Naive thymus-derived CD4-positive, alpha-beta T cell (primary cell): ENCODE measurements at regions not wholly inside any gene's neighbourhood (a gene's known extent, or its start where the extent isn't known, plus 50 kb on each side); places are given as distances from the start of the nearest gene placed in this dataset.

Experiments used
- ATAC-seq: fragments of 150-1000 bp; cut with Tn5 transposase; 2 replicates; pipeline ENCODE4 v1.10.0; 2021; ENCODE audit warnings: mild to moderate bottlenecking, moderate library complexity
- CTCF ChIA-PET: fragments of 350-600 bp; sonication (Branson Sonifier 250); formaldehyde crosslinking; loops from one replicate; lab custom pipeline; 2021; ENCODE audit warnings: antibody characterized with exemption; lab: Charles Lee
- POLR2A ChIA-PET: fragments of 350-600 bp; sonication (Branson Sonifier 250); formaldehyde crosslinking; loops from one replicate; lab custom pipeline; 2021; ENCODE audit warnings: antibody characterized with exemption, inconsistent platforms; lab: Charles Lee
- DNase-seq, 9 donors: peaks; one replicate each; pipeline versions ENCODE4 v3.0.0 to v3.0.0-alpha.2; 2020 to 2022; ENCODE audit warnings: mixed read lengths in 1 of 9
- H3K27ac ChIP-seq: one replicate; pipeline ENCODE4 v1.7.0; 2013; ENCODE audit warnings: mild to moderate bottlenecking, low read depth, low read length, moderate library complexity
- H3K27me3 ChIP-seq, 2 donors: one replicate each; pipeline ENCODE4 v1.7.0; 2013; ENCODE audit warnings: low read length in 2 of 2, mild to moderate bottlenecking in 2 of 2, moderate library complexity in 2 of 2; ENCODE audit not compliant: control insufficient read depth in 2 of 2, insufficient read depth in 2 of 2
- H3K36me3 ChIP-seq, 3 experiments: 1 replicate in 2 of 3; 2 replicates in 1 of 3; pipeline ENCODE4 v1.7.0; 2013; ENCODE audit warnings: low read length in 3 of 3, mild to moderate bottlenecking in 3 of 3, moderate library complexity in 1 of 3; ENCODE audit not compliant: insufficient read depth in 3 of 3, control insufficient read depth in 2 of 3
- H3K4me1 ChIP-seq, 2 donors: one replicate each; pipeline ENCODE4 v1.7.0; 2013; ENCODE audit warnings: low read length in 2 of 2, mild to moderate bottlenecking in 2 of 2, moderate library complexity in 1 of 2; ENCODE audit not compliant: control insufficient read depth in 2 of 2, insufficient read depth in 2 of 2
- H3K4me3 ChIP-seq: 2 replicates; pipeline ENCODE4 v1.7.0; 2013; ENCODE audit warnings: mild to moderate bottlenecking, low read length
- H3K9me3 ChIP-seq, 3 experiments: 1 replicate in 2 of 3; 2 replicates in 1 of 3; pipeline ENCODE4 v1.7.0; 2013; ENCODE audit warnings: low read length in 3 of 3; ENCODE audit not compliant: control insufficient read depth in 2 of 3
- H3K27ac Mint-ChIP-seq, 9 donors: one replicate each; pipeline ENCODE4 v1.8.0; 2020 to 2022; ENCODE audit warnings: mixed read lengths in 9 of 9, mild to moderate bottlenecking in 8 of 9, moderate library complexity in 5 of 9, inconsistent platforms in 2 of 9
- H3K27me3 Mint-ChIP-seq, 5 donors: one replicate each; pipeline ENCODE4 v1.8.0; 2021 to 2022; ENCODE audit warnings: mixed read lengths in 5 of 5, mild to moderate bottlenecking in 1 of 5
- H3K36me3 Mint-ChIP-seq, 5 donors: one replicate each; pipeline ENCODE4 v1.8.0; 2020 to 2022; ENCODE audit warnings: mixed read lengths in 5 of 5, mild to moderate bottlenecking in 3 of 5, inconsistent platforms in 1 of 5
- H3K4me1 Mint-ChIP-seq, 7 donors: one replicate each; pipeline ENCODE4 v1.8.0; 2020 to 2022; ENCODE audit warnings: mixed read lengths in 7 of 7, mild to moderate bottlenecking in 3 of 7, inconsistent platforms in 1 of 7
- H3K4me3 Mint-ChIP-seq, 10 donors: one replicate each; pipeline ENCODE4 v1.8.0; 2020 to 2022; ENCODE audit warnings: mild to moderate bottlenecking in 10 of 10, mixed read lengths in 10 of 10, moderate library complexity in 6 of 10, inconsistent platforms in 2 of 10
- H3K9me3 Mint-ChIP-seq, 11 donors: one replicate each; pipeline ENCODE4 v1.8.0; 2020 to 2022; ENCODE audit warnings: mixed read lengths in 11 of 11, mild to moderate bottlenecking in 4 of 11, inconsistent platforms in 1 of 11, moderate library complexity in 1 of 11
- intact Hi-C, 2 donors: fragments of 100-400 bp; cut with micrococcal nuclease; formaldehyde crosslinking; loops; one replicate each; pipeline ENCODE4 v1.15.1; 2023

DNA sequence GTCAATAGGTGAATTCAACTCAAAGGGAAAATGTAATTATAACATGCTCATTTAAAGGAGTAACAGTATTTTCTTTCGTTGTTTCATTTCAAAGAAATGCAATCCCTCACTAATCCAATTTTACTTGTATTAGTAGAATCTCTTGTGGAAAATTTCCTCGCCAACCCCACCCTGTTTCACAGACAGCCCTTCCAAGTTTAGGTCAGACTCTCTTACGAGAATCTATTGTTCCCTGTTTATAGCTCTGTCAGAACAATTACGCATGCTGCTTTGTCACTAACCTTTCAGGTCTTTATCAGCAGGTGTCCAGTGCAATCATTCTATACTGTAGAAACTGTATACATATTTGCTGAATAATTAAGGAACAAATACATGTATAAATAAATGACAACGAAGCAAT is 657.8 kb upstream of the LINC00305 start:
- Histone ChIP-seq H3K4me1 (no peaks in the 10 kb centered on the region), H3K9me3 (no peaks in the 10 kb centered on the region), H3K27ac (no peak overlapping the region), H3K36me3 (no peaks in the 10 kb centered on the region), H3K27me3 (no peaks in the 10 kb centered on the region), H3K4me3 (no peak overlapping the region)
- no peaks in the 10 kb centered on the region for H3K4me1 Mint-ChIP-seq
- H3K36me3 Mint-ChIP-seq: no peaks in the 10 kb centered on the region
- H3K9me3 Mint-ChIP-seq: peaks cover 0 to 13% (median 6%) of the 10 kb centered on the region in 11 donors
- intact Hi-C loops: no loop called here
- no peaks in the 10 kb centered on the region for H3K27me3 Mint-ChIP-seq
- no peak for ATAC-seq
- no peak overlapping the region for H3K4me3 Mint-ChIP-seq
- ChIA-PET CTCF (no interaction called here), POLR2A (no interaction called here)
- H3K27ac Mint-ChIP-seq: no peak overlapping the region
- no peak for DNase-seq

DNA sequence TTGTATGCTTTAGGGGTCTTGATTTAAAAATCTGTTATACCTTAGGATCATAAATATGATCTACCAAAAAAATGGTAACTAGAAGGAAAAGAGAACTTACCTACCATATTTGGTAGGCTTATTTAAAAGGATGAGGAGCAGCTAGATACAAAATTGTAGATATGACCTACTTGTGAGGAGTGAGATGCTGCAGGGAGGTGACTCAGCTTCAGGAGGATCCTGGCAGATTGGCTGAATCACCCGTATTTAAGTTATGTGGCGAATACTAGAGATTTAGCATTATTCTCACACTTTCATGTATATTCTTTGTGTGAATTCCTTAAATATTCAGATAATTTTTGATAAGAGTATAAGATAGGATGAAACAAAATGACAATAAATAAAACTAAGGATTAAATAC is 657.3 kb upstream of the LINC00305 start:
- H3K4me3 Mint-ChIP-seq: no peak overlapping the region
- H3K36me3 Mint-ChIP-seq: no peaks in the 10 kb centered on the region
- H3K27ac Mint-ChIP-seq: no peak overlapping the region
- ChIA-PET CTCF (no interaction called here), POLR2A (no interaction called here)
- Histone ChIP-seq H3K27ac (no peak overlapping the region), H3K27me3 (no peaks in the 10 kb centered on the region), H3K36me3 (no peaks in the 10 kb centered on the region), H3K4me3 (no peak overlapping the region), H3K4me1 (no peaks in the 10 kb centered on the region), H3K9me3 (no peaks in the 10 kb centered on the region)
- peaks cover 0 to 12% (median 2%) of the 10 kb centered on the region in 11 donors for H3K9me3 Mint-ChIP-seq
- no peaks in the 10 kb centered on the region for H3K4me1 Mint-ChIP-seq
- DNase-seq (no peak), ATAC-seq (no peak)
- H3K27me3 Mint-ChIP-seq: no peaks in the 10 kb centered on the region
- intact Hi-C loops: no loop called here

DNA sequence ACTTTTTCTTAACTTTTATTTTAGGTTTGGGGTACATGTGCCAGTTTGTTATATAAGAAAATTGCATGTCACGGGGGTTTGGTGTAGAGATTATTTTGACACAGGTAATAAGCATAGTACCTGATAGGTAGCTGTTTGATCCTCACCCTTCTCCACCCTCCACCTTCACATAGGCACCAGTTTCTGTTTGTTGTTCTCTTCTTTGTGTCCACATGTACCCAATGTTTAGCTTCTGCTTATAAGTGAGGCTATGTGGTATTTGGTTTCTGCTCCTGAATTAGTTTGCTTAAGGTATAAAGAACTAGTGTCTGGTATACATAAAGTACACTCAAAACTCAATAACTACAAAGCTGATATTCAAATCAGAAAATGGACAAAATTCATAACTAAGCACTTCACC is 654.6 kb upstream of the LINC00305 start:
- no peaks in the 10 kb centered on the region for H3K4me1 ChIP-seq
- H3K27ac ChIP-seq: no peak overlapping the region
- H3K4me1 Mint-ChIP-seq: no peaks in the 10 kb centered on the region
- H3K9me3 ChIP-seq: no peaks in the 10 kb centered on the region
- no peaks in the 10 kb centered on the region for H3K27me3 ChIP-seq
- intact Hi-C loops: no loop called here
- no peaks in the 10 kb centered on the region for H3K27me3 Mint-ChIP-seq
- no peaks in the 10 kb centered on the region for H3K36me3 ChIP-seq
- H3K9me3 Mint-ChIP-seq: peaks cover 0 to 9% (median 2%) of the 10 kb centered on the region in 11 donors
- H3K4me3 Mint-ChIP-seq: no peak overlapping the region
- no peak for DNase-seq
- H3K27ac Mint-ChIP-seq: no peak overlapping the region
- H3K36me3 Mint-ChIP-seq: no peaks in the 10 kb centered on the region
- CTCF ChIA-PET: no interaction called here
- no peak overlapping the region for H3K4me3 ChIP-seq
- POLR2A ChIA-PET: no interaction called here
- no peak for ATAC-seq

DNA sequence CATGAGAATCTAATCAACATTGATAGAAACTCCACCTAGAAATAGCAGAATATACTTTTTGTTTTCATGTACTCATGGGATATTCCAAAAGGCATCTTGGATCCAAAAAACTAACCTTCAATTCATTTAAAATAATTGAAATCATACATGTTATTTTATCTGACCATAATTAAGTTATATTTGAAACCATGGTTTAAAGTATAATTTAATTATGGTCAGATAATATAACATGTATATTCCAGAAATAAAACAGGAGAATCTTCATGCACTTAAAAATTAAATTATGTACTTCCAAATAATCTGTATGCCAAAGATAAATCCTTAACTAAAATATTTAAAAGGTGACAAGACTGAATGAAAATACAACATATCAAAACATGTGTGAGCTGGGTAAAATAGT is 651.3 kb upstream of the LINC00305 start:
- H3K4me1 Mint-ChIP-seq: no peaks in the 10 kb centered on the region
- H3K4me1 ChIP-seq: no peaks in the 10 kb centered on the region
- H3K9me3 Mint-ChIP-seq: peaks cover 0 to 10% (median 8%) of the 10 kb centered on the region in 11 donors
- H3K36me3 ChIP-seq: no peaks in the 10 kb centered on the region
- H3K36me3 Mint-ChIP-seq: no peaks in the 10 kb centered on the region
- no peaks in the 10 kb centered on the region for H3K9me3 ChIP-seq
- CTCF ChIA-PET: no interaction called here
- POLR2A ChIA-PET: no interaction called here
- no peak overlapping the region for H3K27ac ChIP-seq
- no peak overlapping the region for H3K4me3 Mint-ChIP-seq
- intact Hi-C loops: no loop called here
- no peaks in the 10 kb centered on the region for H3K27me3 Mint-ChIP-seq
- H3K4me3 ChIP-seq: no peak overlapping the region
- DNase-seq: no peak
- no peaks in the 10 kb centered on the region for H3K27me3 ChIP-seq
- H3K27ac Mint-ChIP-seq: no peak overlapping the region
- no peak for ATAC-seq

DNA sequence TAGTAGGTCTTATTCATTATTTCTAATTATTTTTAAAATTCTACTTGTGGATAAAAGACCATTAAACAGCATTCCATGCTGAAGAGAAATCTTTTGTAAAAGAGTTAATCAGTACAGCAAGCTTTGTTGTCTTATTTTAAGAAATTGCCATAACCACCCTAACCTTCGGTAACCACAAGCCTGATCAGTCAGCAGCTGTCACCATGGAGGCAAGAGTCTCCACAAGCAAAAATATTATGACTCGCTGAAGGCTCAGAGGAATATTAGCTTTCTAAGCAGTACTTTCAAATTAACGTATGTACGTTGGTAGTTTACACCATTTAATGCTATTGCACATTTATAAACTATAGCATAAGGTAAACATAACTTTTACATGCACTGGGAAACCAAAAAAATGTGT is 650.5 kb upstream of the LINC00305 start:
- ChIA-PET POLR2A (no interaction called here), CTCF (no interaction called here)
- H3K4me1 Mint-ChIP-seq: no peaks in the 10 kb centered on the region
- Histone ChIP-seq H3K4me1 (no peaks in the 10 kb centered on the region), H3K36me3 (no peaks in the 10 kb centered on the region), H3K27ac (no peak overlapping the region), H3K4me3 (no peak overlapping the region), H3K9me3 (no peaks in the 10 kb centered on the region), H3K27me3 (no peaks in the 10 kb centered on the region)
- no peaks in the 10 kb centered on the region for H3K27me3 Mint-ChIP-seq
- ATAC-seq (no peak), DNase-seq (no peak)
- no peak overlapping the region for H3K4me3 Mint-ChIP-seq
- peaks cover 0 to 12% (median 7%) of the 10 kb centered on the region in 11 donors for H3K9me3 Mint-ChIP-seq
- H3K27ac Mint-ChIP-seq: no peak overlapping the region
- H3K36me3 Mint-ChIP-seq: no peaks in the 10 kb centered on the region
- intact Hi-C loops: no loop called here

DNA sequence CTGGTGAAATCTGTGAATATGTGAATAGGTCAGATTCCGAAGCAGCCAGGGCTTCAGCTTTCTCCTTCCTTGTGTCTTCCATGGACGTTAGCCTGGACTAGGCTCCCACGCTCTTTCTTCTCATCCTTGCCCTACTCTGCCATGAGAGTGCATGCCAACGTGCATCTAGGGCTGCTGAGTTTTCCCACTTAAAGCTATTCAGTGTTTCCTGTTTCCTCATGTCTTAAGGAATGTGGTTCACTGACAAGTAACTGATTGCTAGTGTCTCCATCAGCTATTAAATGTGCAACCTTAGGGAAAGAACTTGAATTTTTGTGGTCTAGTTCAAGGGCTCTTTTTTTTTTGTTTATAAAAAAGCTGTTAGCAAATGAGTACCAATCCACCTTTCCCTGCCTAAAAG is 642.3 kb upstream of the LINC00305 start:
- no peak overlapping the region for H3K27ac ChIP-seq
- no peak for DNase-seq
- no peak for ATAC-seq
- no peaks in the 10 kb centered on the region for H3K9me3 ChIP-seq
- Mint-ChIP-seq H3K9me3 (peaks cover 0 to 13% (median 2%) of the 10 kb centered on the region in 11 donors), H3K4me3 (no peak overlapping the region), H3K36me3 (no peaks in the 10 kb centered on the region), H3K27me3 (no peaks in the 10 kb centered on the region), H3K4me1 (no peaks in the 10 kb centered on the region), H3K27ac (no peak overlapping the region)
- H3K36me3 ChIP-seq: no peaks in the 10 kb centered on the region
- H3K4me3 ChIP-seq: no peak overlapping the region
- no peaks in the 10 kb centered on the region for H3K4me1 ChIP-seq
- no peaks in the 10 kb centered on the region for H3K27me3 ChIP-seq
- ChIA-PET POLR2A (no interaction called here), CTCF (no interaction called here)
- intact Hi-C loops: no loop called here

DNA sequence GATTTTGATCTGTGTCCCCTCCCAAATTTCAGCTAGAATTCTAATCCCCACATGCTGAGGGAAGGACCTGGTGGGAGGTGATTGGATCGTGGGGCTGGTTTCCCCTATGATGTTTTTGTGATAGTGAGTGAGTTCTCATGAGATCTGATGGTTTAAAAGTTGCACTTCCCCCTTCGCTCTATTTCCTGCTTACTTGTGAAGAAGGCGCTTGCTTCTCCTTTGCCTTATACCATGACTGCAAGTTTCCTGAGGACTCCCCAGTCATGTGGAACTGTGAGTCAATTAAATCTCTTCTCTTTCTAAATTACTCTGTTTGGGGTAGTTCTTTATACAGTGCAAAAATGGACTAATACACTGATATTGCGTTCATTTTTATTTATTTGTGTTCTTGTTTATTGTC is 636.8 kb upstream of the LINC00305 start:
- H3K4me3 ChIP-seq: no peak overlapping the region
- H3K27me3 Mint-ChIP-seq: no peaks in the 10 kb centered on the region
- no peaks in the 10 kb centered on the region for H3K9me3 ChIP-seq
- peaks cover 0 to 4% (median 0%) of the 10 kb centered on the region in 5 donors for H3K36me3 Mint-ChIP-seq
- H3K4me1 Mint-ChIP-seq: no peaks in the 10 kb centered on the region
- ChIA-PET POLR2A (no interaction called here), CTCF (no interaction called here)
- H3K27ac Mint-ChIP-seq: no peak overlapping the region
- no peak for ATAC-seq
- H3K4me3 Mint-ChIP-seq: no peak overlapping the region
- H3K9me3 Mint-ChIP-seq: peaks cover 0 to 19% (median 5%) of the 10 kb centered on the region in 11 donors
- H3K4me1 ChIP-seq: no peaks in the 10 kb centered on the region
- no peaks in the 10 kb centered on the region for H3K27me3 ChIP-seq
- no peak for DNase-seq
- no peak overlapping the region for H3K27ac ChIP-seq
- no peaks in the 10 kb centered on the region for H3K36me3 ChIP-seq
- intact Hi-C loops: no loop called here
